GM23248 (cell line): ENCODE measurements at regions not wholly inside any gene's neighbourhood (a gene's known extent, or its start where the extent isn't known, plus 50 kb on each side); places are given as distances from the start of the nearest gene placed in this dataset.
A peak's percentile ranks its signal among the peaks of the same experiment; 100 is the strongest.

ENCODE experiments used
- DNase-seq: peaks from one replicate; pipeline ENCODE4 v3.0.0-alpha.2; 2015
- H2AFZ ChIP-seq: fragments of 200-600 bp; sonication (generic); 2 replicates; pipeline ENCODE4 v1.6.1; 2016; ENCODE audit warnings: antibody characterized with exemption
- H3F3A ChIP-seq: fragments of 200-600 bp; sonication (generic); 2 replicates; pipeline ENCODE4 v1.6.1; 2016; ENCODE audit warnings: mild to moderate bottlenecking, antibody characterized with exemption, mixed run types; ENCODE audit not compliant: insufficient read depth
- H3K27ac ChIP-seq: fragments of 200-600 bp; sonication (generic); 2 replicates; pipeline ENCODE4 v1.5.1; 2016; ENCODE audit warnings: mild to moderate bottlenecking
- H3K27me3 ChIP-seq: fragments of 200-600 bp; sonication (generic); replicated peaks from 2 replicates; pipeline ENCODE4 v1.6.1; 2016; ENCODE audit warnings: mild to moderate bottlenecking; ENCODE audit not compliant: insufficient read depth
- H3K36me3 ChIP-seq: fragments of 200-600 bp; sonication (generic); 2 replicates; pipeline ENCODE4 v1.6.1; 2016; ENCODE audit warnings: low read depth, mild to moderate bottlenecking
- H3K4me1 ChIP-seq: fragments of 200-600 bp; sonication (generic); 2 replicates; pipeline ENCODE4 v1.6.1; 2016; ENCODE audit warnings: mild to moderate bottlenecking; ENCODE audit not compliant: insufficient read depth
- H3K4me2 ChIP-seq: fragments of 200-600 bp; sonication (generic); one replicate; pipeline ENCODE4 v1.6.1; 2016; ENCODE audit warnings: mild to moderate bottlenecking; ENCODE audit not compliant: unreplicated experiment
- H3K4me3 ChIP-seq: fragments of 200-600 bp; sonication (generic); 2 replicates; pipeline ENCODE4 v1.5.1; 2016; ENCODE audit warnings: mild to moderate bottlenecking
- H3K79me2 ChIP-seq: fragments of 200-600 bp; sonication (generic); 2 replicates; pipeline ENCODE4 v1.6.1; 2016; ENCODE audit warnings: mild to moderate bottlenecking; ENCODE audit not compliant: insufficient read depth
- H3K9ac ChIP-seq: fragments of 200-600 bp; sonication (generic); 2 replicates; pipeline ENCODE4 v1.6.1; 2016; ENCODE audit warnings: mild to moderate bottlenecking
- H3K9me2 ChIP-seq: fragments of 200-600 bp; sonication (generic); 2 replicates; pipeline ENCODE4 v1.6.1; 2016; ENCODE audit warnings: mixed run types, mild to moderate bottlenecking, moderate library complexity; ENCODE audit not compliant: insufficient read depth
- H3K9me3 ChIP-seq: fragments of 200-600 bp; sonication (generic); one replicate; pipeline ENCODE4 v1.6.1; 2017; ENCODE audit warnings: low read depth
- H4K20me1 ChIP-seq: fragments of 200-600 bp; sonication (generic); 2 replicates; pipeline ENCODE4 v1.6.0; 2016; ENCODE audit not compliant: insufficient read depth
- EZH2 ChIP-seq: fragments of 200-600 bp; sonication (generic); IDR thresholded peaks from 2 replicates; pipeline ENCODE4 v1.6.1; 2018; ENCODE audit warnings: antibody characterized with exemption, mild to moderate bottlenecking; ENCODE audit not compliant: insufficient read depth, poor library complexity, severe bottlenecking
- EZH2phosphoT487 ChIP-seq: fragments of 200-600 bp; sonication (generic); IDR thresholded peaks from 2 replicates; pipeline ENCODE4 v1.6.1; 2018; ENCODE audit warnings: antibody characterized with exemption, moderate library complexity, mild to moderate bottlenecking, low read depth; ENCODE audit not compliant: insufficient read depth
- WGBS, 2 experiments: methylation state at CpG; one replicate each; pipeline ENCODE4 v1.1.6; 2015 to 2017; ENCODE audit warnings: low lambda C conversion rate in 2 of 2, low coverage in 1 of 2; ENCODE audit errors: missing lambda C conversion rate in 2 of 2; 5-methylcytosine and 5-hydroxymethylcytosine counted together
- in situ Hi-C: fragments of 300-500 bp; cut with MboI; formaldehyde crosslinking; loops from 2 replicates; pipeline ENCODE4 v1.15.0; 2020

DNA sequence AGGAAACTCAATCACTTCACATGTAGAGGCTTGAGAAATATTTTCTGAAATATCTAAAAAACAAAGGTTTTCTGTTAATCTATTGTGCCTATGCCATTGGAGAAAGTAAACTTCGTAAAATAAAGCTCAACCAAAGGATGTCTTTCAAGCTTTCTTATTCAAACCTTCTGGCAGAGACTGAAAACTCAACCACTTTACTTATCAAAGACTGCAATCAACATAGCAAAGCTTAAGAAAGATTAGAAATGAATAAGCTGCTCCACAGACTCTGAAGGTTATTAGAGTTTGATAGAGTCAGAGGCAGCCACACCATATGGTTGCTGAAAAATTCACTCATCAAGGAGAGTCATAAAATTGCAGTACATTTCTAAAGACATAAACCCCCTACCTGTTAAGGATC, 245.8 kb upstream of the MEOX2 start:
- no peak for TF ChIP-seq EZH2
- Histone ChIP-seq H3K27me3 (no peaks in the 10 kb centered on the region), H3K4me3 (no peak overlapping the region), H4K20me1 (no peaks in the 10 kb centered on the region), H3K9ac (no peak overlapping the region), H3K9me3 (no peaks in the 10 kb centered on the region), H3F3A (no peaks in the 10 kb centered on the region), H2AFZ (no peak overlapping the region), H3K79me2 (no peaks in the 10 kb centered on the region), H3K27ac (no peak overlapping the region), H3K4me2 (no peak overlapping the region), H3K9me2 (no peaks in the 10 kb centered on the region), H3K4me1 (no peaks in the 10 kb centered on the region), H3K36me3 (0 out of 2 replicates have a peak, but pooled peaks cover 2% of the 10 kb centered on the region)
- DNase-seq = no peak
- in situ Hi-C loops = no loop called here
- 78 to 81% methylated on average over 1 of the region's 1 CpG for WGBS, 2 experiments

DNA sequence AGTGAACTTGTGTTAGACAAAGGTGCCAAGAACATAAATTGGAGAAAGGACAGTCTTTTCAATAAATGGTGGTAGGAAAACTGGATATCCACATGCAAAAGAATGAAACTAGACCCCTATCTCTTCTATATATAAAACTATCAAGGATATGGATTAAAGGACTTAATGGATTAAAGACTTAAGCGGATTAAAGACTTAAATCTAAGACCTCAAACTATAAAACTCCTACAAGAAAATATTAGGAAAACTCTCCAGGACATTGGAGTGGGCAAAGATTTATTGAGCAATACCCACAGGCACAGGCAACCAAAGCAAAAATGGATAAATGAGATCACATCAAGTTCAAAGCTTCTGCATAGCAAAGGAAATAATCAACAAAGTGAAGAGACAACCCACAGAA, 242.9 kb upstream of the MEOX2 start:
- no peaks in the 10 kb centered on the region for H3F3A ChIP-seq
- 0 out of 2 replicates have a peak, but pooled peaks cover 3% of the 10 kb centered on the region for H3K36me3 ChIP-seq
- no peaks in the 10 kb centered on the region for H3K9me3 ChIP-seq
- H3K4me2 ChIP-seq = no peak overlapping the region
- H3K9me2 ChIP-seq = no peaks in the 10 kb centered on the region
- H3K27me3 ChIP-seq = no peaks in the 10 kb centered on the region
- H3K27ac ChIP-seq = no peak overlapping the region
- no peak for DNase-seq
- H4K20me1 ChIP-seq = no peaks in the 10 kb centered on the region
- no peaks in the 10 kb centered on the region for H3K79me2 ChIP-seq
- TF ChIP-seq EZH2 (no peak), EZH2phosphoT487 (no peak)
- in situ Hi-C loops = no loop called here
- H3K4me1 ChIP-seq = no peaks in the 10 kb centered on the region
- no peak overlapping the region for H2AFZ ChIP-seq
- H3K9ac ChIP-seq = no peak overlapping the region
- H3K4me3 ChIP-seq = no peak overlapping the region
- WGBS, 2 experiments = 86 to 100% methylated on average over 1 of the region's 1 CpG

DNA sequence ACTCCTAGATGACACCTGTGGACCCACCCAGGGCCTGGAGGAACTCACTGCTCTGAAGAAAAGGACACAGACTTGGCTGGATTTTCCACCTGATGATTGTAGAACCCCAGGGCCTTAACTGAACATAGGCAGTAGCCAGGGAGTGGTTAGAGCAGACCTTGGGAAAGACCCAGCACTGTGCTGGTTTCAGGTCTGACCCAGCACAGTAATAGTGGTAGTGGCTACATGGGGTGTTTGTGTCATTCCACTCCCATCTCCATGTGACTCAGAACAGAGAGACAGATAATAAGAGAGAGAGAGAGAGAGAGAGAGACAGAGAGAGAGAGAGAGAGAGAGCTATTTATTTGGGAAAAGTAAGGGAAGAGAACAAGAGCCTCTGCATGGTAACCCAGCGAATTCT, 239.1 kb upstream of the MEOX2 start:
- no peaks in the 10 kb centered on the region for H3F3A ChIP-seq
- H3K4me3 ChIP-seq = no peak overlapping the region
- H3K9me2 ChIP-seq = no peaks in the 10 kb centered on the region
- TF ChIP-seq EZH2phosphoT487 (no peak), EZH2 (no peak)
- no peaks in the 10 kb centered on the region for H3K9me3 ChIP-seq
- H3K36me3 ChIP-seq = 0 out of 2 replicates have a peak, but pooled peaks cover 3% of the 10 kb centered on the region
- H3K4me1 ChIP-seq = peaks cover 17% of the 10 kb centered on the region
- in situ Hi-C loops = no loop called here
- H3K27me3 ChIP-seq = no peaks in the 10 kb centered on the region
- no peak overlapping the region for H3K4me2 ChIP-seq
- H3K79me2 ChIP-seq = no peaks in the 10 kb centered on the region
- WGBS, 2 experiments = 93 to 100% methylated on average over 1 of the region's 1 CpG
- H3K9ac ChIP-seq = no peak overlapping the region
- no peak for DNase-seq
- no peak overlapping the region for H2AFZ ChIP-seq
- no peaks in the 10 kb centered on the region for H4K20me1 ChIP-seq
- H3K27ac ChIP-seq = no peak overlapping the region

DNA sequence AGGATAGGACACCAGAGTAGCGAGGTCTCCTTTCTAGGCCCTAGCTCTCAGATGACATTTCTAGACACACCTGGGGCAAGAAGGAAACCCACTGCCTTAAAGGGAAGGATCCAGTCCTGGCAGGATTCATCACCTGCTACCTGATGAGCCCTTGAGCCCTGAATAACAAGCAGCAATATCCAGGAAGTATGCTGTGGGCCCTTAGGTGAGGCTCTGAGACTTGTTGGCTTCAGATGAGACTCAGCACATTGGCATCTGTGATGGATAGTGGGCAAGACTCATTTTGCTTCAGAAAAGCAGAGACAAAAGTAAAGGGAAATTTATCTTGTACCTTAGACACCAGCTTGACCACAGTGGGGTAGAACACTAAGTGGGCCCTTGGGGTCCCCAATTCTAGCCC, 238.4 kb upstream of the MEOX2 start:
- H4K20me1 ChIP-seq = no peaks in the 10 kb centered on the region
- no peaks in the 10 kb centered on the region for H3K9me3 ChIP-seq
- no peak overlapping the region for H3K9ac ChIP-seq
- 96 to 100% methylated on average over 1 of the region's 1 CpG for WGBS, 2 experiments
- no peak overlapping the region for H2AFZ ChIP-seq
- no peak overlapping the region for H3K27ac ChIP-seq
- H3K4me2 ChIP-seq = no peak overlapping the region
- TF ChIP-seq EZH2phosphoT487 (no peak), EZH2 (no peak)
- DNase-seq = no peak
- no peaks in the 10 kb centered on the region for H3K79me2 ChIP-seq
- H3F3A ChIP-seq = no peaks in the 10 kb centered on the region
- H3K4me3 ChIP-seq = no peak overlapping the region
- no peaks in the 10 kb centered on the region for H3K27me3 ChIP-seq
- 0 out of 2 replicates have a peak, but pooled peaks cover 3% of the 10 kb centered on the region for H3K36me3 ChIP-seq
- in situ Hi-C loops = no loop called here
- H3K9me2 ChIP-seq = no peaks in the 10 kb centered on the region
- H3K4me1 ChIP-seq = peaks cover 17% of the 10 kb centered on the region

DNA sequence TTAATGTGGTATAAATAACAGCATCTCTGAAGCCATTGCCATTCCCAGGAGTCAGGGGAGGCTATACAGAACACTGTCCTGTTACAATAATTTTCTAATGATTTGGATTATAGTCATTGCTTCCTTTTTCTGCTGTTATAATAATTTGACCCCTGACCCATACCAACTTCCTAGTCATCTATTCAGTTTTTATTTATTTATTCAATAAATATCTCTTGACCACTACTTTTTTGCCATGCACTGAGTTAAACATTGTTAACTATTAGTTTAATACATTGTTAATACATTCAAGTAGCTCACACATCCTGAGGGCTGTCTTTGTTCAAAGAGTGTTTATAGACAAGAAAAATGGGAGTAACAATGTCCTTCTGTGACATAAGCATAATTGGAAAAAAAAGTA, 235.5 kb upstream of the MEOX2 start:
- H3K4me2 ChIP-seq = peak overlapping the region; percentile 16
- in situ Hi-C loops = no loop called here
- H3F3A ChIP-seq = peaks cover 9% of the 10 kb centered on the region; the same call in 1 of the 2 replicates
- H3K27me3 ChIP-seq = no peaks in the 10 kb centered on the region
- H3K79me2 ChIP-seq = no peaks in the 10 kb centered on the region
- H2AFZ ChIP-seq = no peak overlapping the region
- no peak overlapping the region for H3K4me3 ChIP-seq
- TF ChIP-seq EZH2phosphoT487 (no peak), EZH2 (no peak)
- H4K20me1 ChIP-seq = no peaks in the 10 kb centered on the region
- H3K36me3 ChIP-seq = no peaks in the 10 kb centered on the region
- DNase-seq = no peak
- H3K27ac ChIP-seq = no peak overlapping the region
- no peak overlapping the region for H3K9ac ChIP-seq
- H3K9me2 ChIP-seq = no peaks in the 10 kb centered on the region
- H3K4me1 ChIP-seq = peaks cover 22% of the 10 kb centered on the region
- no peaks in the 10 kb centered on the region for H3K9me3 ChIP-seq
